GM19023 (cell line): ENCODE measurements at regions not wholly inside any gene's neighbourhood (a gene's known extent, or its start where the extent isn't known, plus 50 kb on each side); places are given as distances from the start of the nearest gene placed in this dataset.
A peak's percentile ranks its signal among the peaks of the same experiment; 100 is the strongest.

Experiments
- ATAC-seq: cut with Tn5 transposase; IDR thresholded peaks from one replicate; pipeline ENCODE4 v1.9.1; 2021; ENCODE audit warnings: mild to moderate bottlenecking, moderate library complexity; ENCODE audit not compliant: unreplicated experiment

DNA sequence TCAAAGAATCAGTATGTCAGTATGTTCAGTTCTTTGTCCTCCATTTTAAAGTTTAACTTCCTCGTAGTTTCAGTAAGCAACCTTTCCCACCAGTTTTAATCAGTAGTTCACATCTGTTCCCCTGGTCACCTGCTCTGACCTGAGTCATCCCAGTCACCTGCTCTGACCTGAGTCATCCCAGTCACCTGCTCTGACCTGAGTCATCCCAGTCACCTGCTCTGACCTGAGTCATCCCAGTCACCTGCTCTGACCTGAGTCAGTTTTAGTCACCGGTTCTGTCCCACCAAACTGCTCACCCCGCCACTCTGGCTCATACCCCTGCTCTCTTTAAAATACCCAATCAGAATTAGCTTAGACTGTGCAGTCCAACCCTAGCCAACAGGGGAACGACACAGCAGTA, 180.1 kb upstream of the CNTN6 start:
- peak; percentile 50 for ATAC-seq

DNA sequence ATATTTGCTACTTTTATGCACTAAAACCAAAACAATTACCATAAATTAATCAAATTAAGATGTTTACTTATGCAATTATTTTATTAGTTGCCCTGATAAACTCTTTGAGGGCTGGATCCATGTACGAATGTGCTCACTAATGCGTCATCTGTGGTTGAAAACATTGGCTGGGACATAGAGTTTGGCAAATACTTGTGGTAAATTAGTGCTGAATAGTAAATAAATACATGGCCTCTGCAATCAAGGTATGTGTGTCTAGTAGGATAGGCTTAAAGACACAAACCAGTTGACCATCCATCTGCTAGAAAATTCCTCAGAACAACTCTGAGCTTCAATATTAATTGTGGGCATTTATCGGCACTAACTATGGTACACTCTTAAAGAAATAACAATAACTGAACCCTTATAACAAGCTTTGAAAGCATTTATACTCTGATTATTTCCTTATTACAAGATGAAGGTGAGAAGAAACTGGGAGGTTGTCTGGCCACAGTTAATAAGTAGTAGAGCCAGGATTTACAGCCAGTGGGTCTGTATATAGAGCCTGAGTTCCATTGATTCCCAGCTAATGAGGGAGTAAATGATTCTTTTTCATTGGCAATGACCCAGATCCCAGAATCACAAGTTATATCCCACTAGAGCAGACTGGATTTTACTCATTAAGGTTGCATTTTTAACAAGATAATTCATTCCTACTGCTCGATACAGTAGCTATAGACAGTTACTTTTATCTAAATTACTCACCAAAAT, 169.5 kb upstream of the CNTN6 start:
- ATAC-seq = no peak

DNA sequence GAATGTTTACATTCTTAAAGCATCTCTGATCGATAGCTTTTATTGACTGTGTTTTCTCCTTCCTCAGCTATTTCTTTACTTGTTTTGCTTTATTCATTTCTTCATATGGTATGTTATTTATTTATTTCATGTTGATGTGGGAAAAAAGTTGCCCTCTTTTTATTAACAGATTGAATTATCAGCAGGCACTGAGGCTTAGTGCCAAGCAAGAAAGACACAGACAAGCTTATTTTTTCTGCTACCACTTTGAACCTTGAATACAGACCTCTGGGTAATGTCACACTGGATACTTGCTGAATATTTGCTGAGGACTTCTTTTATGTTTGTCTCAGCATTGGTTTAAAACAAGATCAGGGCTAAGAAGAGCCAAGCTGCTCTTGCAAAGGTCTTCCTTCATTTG, 162.0 kb upstream of the CNTN6 start:
- no peak for ATAC-seq

DNA sequence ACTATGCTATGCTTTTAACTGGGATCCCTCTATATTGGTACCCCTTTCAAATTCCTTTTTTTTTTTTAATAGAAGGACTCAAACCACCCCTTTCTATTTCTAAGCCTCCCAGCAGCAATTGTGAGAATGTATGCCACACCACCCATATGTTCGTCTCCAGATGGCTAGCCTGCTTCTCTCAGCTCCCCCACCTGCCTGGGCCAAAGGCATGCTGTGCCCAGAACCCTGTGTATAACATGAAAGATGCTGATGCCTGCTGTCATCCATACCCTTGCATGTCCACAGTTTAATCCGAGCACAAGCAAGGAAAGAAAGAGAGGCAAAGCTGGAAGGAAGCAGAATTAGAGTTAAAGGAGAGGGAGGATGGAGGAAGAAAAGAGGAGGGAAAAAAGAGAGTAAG, 159.5 kb upstream of the CNTN6 start:
- no peak for ATAC-seq

DNA sequence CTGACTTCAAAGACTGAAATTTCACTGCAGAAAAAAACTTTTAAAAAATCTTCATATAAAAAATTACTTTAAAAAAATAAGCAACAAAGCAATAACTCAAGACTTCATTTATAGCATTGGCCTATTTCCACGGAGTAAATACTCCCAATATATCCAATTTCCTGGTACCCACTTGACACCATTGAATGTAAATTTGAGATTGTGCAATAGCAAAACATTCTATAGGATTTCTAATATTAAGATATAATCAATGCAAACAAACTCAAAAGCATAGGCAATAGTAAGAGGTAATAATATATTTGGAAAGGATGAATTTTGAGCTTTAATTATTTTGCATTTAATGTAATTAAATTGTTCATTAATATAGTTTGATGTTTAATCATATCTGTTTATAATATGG, 148.0 kb upstream of the CNTN6 start:
- no peak for ATAC-seq

DNA sequence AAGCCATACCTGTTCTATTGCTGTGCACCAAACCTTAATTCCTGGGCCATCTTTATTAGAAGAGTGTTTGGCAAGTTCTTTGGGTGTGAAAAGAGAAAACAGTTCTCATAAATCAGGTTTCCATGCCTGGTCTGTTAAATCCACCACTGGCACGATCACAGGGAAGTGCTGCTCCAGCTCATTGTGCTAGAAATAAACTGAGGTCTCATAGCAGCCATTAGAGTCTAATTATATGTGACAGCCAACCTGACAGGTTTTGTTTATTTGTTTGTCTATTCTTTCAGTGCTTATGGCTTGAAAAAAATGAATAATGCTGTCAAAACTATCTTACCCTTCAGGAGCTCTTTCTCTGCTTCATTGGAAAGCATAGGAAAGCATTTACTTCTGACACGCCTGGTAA, 147.1 kb upstream of the CNTN6 start:
- ATAC-seq = no peak

DNA sequence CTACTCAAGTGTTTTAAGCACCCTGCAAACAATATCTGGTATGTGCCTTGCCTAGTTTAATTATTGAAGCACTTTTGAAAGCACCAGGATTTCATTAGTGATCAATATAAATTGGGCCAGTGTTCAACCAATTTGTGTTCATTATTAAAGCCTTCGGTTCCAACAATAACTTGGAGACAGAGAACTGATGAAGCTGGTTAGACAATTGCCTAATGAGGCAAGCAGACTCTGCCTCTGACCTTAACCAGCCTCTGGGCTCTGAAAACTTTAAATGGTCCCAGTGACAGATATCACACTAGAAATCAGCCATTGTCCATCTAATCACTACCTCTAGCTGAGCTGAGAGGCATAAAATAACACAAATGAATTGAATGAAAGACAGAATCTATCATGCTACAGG, 139.9 kb upstream of the CNTN6 start:
- no peak for ATAC-seq

DNA sequence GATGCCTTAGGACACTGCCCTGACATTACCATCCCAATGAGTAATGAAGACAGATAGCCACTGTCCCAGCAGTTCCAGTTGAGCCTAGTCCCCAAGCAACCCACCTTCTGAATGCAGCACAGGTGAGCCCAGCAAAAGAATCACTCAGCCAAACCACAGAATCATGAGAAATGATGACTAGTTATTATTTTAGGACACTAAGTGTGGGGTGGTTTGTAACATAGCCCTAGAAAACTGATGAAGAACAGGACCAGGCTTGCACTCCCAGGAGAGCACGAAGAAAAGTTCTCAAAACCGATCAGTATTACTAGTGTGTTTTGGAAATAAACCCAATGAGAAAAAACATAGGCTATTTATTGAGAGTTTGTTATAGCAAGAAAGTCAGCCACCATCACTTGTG, 129.6 kb upstream of the CNTN6 start:
- no peak for ATAC-seq

DNA sequence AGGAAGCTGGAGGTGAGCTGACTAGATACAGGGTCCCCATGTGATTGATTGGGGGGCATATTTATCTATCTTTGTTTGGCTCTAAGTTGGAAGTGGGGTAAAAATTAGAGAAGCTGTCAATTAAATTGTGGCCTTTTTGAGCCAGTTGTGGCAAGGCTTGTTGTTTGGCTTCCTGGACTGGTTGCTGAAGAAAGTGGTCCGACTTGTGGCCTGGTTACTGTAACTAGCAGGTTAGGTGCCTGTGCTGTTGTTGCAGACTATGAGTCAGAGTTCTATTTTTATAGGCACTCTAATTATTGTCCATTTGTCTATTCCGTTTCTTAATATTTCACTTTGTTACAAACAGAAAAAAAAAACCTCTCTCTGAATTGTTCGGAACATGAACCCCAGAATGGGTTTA, 129.1 kb upstream of the CNTN6 start:
- ATAC-seq = no peak

DNA sequence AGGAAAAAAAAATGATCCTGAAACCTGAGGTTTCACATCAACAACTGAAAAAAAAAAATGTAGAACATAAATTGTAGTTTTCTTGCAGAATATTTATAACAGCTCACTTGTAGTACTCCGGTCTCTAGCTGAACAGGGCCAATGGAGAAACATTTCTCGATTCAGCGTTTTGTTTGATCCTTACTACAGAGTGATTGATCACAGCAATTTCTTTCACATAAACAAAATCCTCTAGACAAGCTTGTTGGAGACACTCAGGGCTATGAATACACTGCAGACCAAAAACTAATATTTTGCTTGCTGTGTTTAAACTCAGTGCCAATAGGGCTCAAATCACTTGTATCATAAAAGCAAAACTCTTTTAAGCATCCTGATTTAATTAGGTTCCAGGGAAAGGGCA, 127.0 kb upstream of the CNTN6 start:
- no peak for ATAC-seq

DNA sequence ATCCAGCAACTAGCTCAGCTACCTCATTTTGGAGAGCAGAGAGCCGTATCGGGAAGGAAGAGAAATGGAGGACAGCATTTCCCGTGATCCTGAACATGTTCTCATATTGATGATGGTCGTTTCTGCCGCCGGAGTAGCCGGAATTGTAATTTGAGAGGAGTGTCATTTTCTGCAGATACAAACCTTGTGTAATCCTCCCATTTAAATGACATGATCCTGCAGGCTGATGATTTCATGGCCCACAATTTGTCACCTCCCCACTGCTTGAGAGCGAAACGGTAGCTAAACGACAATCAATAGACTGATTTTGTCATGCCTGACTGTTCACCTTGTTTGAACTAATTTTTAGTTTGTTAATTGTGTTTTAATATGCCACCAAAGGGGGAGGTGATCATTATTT, 126.5 kb upstream of the CNTN6 start:
- no peak for ATAC-seq

DNA sequence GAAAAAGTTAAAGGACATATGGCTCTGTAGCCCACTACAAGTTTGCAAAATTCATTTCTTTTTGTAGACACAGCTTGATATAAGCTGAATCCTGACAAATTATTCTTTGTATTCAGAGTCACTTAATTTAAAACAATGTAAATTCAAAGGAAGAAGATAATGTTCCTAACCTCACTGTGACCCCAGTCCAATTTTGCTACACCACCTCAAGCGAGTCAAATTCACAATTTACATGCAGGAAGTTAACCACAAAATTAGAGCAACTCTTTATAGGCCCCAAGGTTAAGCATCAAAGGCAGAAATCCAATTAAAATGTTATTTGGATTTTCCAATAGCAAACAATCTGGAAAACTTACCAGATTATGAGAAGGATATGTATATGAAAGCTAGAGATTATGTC, 119.5 kb upstream of the CNTN6 start:
- ATAC-seq = no peak

DNA sequence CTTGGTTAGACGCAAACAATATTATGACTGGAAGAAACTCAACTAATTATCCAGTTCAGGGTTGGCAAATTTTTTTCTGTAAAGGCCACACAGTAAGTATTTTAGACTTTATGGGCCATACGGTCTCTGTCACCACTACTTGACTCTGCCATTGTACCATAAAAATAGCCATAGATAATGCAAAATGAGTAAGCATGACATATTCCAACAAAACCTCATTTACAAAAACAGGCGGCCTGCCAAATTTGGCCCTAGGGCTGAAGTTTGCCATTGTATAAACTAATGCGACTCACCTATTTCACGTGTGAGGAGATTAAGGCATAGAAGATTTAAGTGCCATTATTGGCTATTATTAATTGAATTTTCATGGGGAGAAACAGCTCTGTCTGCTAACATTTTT, 116.8 kb upstream of the CNTN6 start:
- ATAC-seq = no peak

DNA sequence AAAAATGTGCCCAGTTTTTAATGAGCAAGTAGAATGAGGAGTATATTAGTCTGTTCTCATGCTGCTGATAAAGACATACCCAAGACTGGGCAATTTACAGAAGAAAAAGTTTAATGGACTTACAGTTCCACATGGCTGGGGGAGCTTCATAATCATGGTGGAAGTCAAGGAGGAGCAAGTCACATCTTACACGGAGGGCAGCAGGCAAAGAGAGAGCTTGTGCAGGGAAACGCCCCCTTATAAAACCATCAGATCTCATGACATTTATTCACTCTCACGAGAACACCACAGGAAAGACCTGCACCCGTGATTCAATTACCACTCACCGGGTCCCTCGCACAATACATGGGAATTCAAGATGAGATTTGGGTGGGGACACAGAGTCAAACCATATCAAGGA, 111.7 kb upstream of the CNTN6 start:
- no peak for ATAC-seq

DNA sequence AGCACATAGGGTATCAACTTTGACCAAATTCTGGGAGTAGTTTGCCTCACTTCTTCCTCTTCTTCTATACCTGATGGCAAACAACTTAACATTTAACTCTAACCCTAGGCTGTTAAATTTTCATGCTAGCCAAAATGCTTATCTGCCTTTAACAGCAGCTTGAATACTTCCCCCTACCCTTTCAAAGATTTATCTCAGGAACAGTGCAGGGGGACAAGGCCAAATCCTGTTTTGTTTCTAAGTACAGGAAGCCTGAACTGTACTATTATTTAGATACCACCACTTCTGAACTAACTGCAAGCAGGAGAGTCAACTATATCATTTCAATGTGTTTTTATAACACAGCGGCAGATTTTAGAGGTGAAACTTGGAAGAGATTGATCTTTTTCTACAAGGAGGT, 104.0 kb upstream of the CNTN6 start:
- ATAC-seq = no peak

DNA sequence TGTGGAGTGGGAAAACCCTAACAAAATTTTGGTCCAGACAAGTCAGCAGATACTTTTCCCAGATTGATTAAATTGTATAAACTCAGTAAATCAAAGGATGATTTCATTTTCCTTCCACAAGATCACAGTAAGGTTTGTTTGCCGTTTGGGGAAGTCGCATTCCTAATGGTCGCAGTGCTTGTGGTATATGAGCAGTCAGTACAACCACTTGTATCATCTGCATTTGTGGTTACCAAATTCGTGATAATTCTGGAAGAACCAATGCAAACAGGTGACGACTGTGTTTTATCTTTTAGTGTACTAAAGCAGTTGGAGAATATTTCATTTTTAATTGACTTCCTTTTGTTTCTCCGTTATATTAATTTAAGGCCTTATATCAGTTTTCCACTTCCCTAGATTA, 100.0 kb upstream of the CNTN6 start:
- ATAC-seq = no peak

DNA sequence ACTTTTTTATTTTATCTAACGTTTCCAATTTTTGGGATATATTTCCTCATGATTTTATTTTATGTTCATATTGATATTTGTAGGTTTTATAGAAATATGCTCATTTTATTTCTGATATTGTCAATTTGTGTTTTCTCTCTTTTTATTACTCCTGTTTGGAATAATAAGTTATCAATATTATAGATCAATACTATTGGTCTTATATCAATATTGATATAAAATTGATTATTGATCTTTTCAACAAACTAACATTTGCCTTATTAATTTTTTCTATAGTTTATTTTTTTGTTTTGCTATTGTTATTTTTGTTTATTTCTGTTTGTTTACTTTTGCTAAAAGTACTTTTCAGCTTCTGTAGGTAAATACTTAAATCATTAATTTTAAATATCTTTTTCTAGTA, 90.8 kb upstream of the CNTN6 start:
- no peak for ATAC-seq

DNA sequence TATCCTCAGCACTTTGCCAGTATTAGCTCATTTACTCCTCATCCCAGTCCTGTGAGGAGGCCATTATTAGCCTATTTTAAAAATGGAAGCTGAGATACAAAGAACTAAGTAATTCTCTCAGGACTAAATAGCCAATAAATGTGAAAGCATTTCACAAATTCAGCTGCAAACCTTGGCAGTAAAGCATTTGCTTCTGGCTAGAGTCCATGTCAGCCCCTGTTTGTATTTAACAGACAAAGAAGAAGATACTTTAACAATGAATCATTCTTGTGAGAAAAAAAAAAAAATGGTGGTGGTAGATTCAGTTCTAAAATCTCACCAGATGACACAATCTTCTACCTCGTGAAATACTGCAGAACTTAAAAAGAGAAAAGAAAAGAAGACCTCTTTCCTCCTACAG, 85.0 kb upstream of the CNTN6 start:
- no peak for ATAC-seq

DNA sequence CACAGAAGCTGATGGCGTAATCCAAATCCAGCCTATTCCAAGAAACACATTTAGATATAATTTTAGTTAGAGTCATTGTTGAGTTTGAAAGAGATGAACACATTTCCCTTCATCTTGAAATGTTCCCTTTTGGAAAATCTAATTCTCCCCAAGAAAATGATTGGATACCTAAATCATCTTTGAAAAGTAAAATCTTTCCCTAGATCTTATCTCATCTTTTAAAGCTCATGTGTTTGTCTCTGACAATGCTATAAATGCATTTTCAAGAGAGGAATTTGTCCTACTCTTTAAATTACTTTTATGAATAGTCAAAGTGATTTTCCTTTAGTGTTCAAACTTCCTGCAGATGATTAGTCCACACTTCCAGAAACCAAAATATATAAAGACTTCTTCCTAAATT, 82.6 kb upstream of the CNTN6 start:
- no peak for ATAC-seq

DNA sequence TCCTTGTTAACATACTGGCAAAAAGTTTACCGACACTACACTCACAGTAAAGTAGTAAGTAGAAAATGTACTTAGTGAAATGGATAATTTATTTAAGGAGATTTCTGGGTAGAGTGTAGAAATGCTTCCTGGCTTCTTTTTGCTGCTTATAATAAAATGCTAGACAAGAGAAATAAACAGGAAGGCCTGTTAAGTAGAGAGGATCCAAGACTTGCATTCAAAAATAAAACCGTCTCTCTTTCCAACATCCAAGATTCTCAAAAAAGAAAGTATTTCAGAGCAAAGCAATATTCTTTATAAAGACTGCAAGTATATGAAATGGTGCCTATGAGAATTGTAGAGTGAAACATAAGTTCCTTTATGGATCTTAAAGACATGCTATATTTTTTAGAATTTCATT, 77.0 kb upstream of the CNTN6 start:
- no peak for ATAC-seq

DNA sequence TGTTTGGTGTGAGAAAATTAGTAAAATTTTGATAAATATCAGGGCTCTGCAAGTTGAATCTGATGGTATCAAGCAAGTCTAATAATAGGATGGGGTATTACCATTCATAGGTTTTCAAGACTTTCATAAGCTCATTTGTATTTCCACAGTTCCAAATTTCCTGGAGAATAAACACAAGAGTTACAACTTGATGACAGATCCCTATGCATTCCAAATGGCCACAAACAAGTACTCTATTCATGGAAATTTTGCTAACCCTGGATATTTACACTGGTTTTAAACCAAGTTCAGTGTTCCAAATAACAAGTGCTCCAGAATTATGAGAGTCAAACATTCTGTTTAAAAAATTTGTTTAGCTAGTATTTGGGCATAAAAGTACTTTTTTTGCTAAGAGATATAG, 75.0 kb upstream of the CNTN6 start:
- no peak for ATAC-seq

DNA sequence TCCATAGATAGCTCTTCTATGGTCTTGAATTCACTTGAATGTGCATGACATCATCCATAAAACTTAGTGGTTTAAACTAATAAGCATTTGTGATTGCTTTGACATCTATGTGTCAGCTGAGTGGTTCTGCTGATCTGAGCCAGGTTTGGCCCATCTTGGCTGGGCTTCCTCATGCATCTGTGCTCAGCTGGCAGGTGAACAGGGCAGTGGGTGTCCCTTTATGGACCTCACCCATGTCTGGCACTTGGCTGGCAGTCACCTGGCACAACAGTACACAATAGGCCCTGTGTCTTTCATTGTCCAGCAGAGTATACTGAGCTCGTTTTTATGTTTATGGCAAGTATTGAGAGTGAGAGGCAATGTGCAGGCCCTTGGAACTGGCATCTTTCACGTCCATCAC, 73.7 kb upstream of the CNTN6 start:
- ATAC-seq = no peak

DNA sequence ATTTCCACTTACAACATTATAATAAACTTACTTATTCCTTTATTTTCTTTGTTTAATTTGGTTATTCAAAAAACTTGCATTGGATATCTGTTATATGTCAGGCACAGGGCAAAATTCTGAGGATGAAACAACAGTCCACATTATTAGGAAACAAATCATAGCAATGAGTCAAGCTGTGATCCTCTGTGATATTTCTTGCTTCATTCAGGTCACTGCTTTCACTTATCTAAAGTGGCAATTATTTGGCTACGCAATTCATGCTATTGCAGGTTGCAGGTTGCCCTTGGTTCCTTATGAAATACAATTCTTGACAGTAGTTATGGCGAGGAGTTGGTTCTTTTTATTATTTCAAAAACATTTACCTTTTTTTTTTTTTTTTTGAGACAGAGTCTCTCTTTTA, 66.4 kb upstream of the CNTN6 start:
- ATAC-seq = no peak
